GM12878 (cell line): ENCODE measurements at regions not wholly inside any gene's neighbourhood (a gene's known extent, or its start where the extent isn't known, plus 50 kb on each side); places are given as distances from the start of the nearest gene placed in this dataset.

ENCODE experiments used
- ATAC-seq: fragments of 200-7000 bp; cut with Tn5 transposase; 3 replicates; pipeline ENCODE4 v1.9.1; 2020; ENCODE audit warnings: mild to moderate bottlenecking, moderate library complexity
- BruUV-seq: library from RNA; stranded (reverse); fragments of 400-500 nt; replicated peaks from 2 replicates; lab custom pipeline; 2021; lab: Mats Ljungman, UMichigan
- CTCF ChIA-PET: fragments of 300-600 bp; sonication (Branson Sonifier 250); formaldehyde crosslinking; extraction: SDS; loops from one replicate; lab custom pipeline; 2021; ENCODE audit warnings: inconsistent platforms; lab: Yijun Ruan, JAX
- POLR2A ChIA-PET: fragments of 350-600 bp; formaldehyde crosslinking; extraction: SDS; loops from one replicate; lab custom pipeline; 2021; ENCODE audit warnings: inconsistent platforms; lab: Charles Lee
- RAD21 ChIA-PET: fragments of 300-600 bp; sonication (Branson Sonifier 250); formaldehyde crosslinking; loops from one replicate; lab custom pipeline; 2023; ENCODE audit warnings: antibody characterized with exemption; ENCODE audit not compliant: unreplicated experiment; lab: Charles Lee
- SMC1A ChIA-PET: fragments of 300-600 bp; sonication (Branson Sonifier 250); formaldehyde crosslinking; loops from one replicate; lab custom pipeline; 2023; ENCODE audit not compliant: unreplicated experiment, uncharacterized antibody; lab: Charles Lee
- DNase-seq: peaks from one replicate; pipeline ENCODE4 v3.0.0-alpha.2; 2011; ENCODE audit warnings: low read depth, low spot score
- FAIRE-seq: peaks from 3 replicates; lab custom pipeline; 2011; peaks lifted over from hg19 to GRCh38; lab: Jason Lieb, UNC
- H2AFZ ChIP-seq: 2 replicates; pipeline ENCODE4 v1.6.0; 2011; ENCODE audit warnings: low read depth, low read length, control low read depth; ENCODE audit not compliant: control insufficient read depth
- H3K27ac ChIP-seq: 2 replicates; pipeline ENCODE4 v1.5.1; 2011; ENCODE audit warnings: control low read depth; ENCODE audit not compliant: control insufficient read depth, insufficient read depth
- H3K27me3 ChIP-seq, 2 experiments: replicated peaks in 1 of 2; 2 replicates each; pipeline versions ENCODE4 v1.6.0 to v1.6.1; 2011; ENCODE audit warnings: low read length in 1 of 2; ENCODE audit not compliant: control insufficient read depth in 2 of 2, insufficient read depth in 2 of 2
- H3K36me3 ChIP-seq, 2 experiments: 2 replicates each; pipeline ENCODE4 v1.5.1; 2011; ENCODE audit warnings: low read length in 1 of 2; ENCODE audit not compliant: control insufficient read depth in 2 of 2, insufficient read depth in 2 of 2
- H3K4me1 ChIP-seq: 2 replicates; pipeline ENCODE4 v1.6.1; 2011; ENCODE audit warnings: mild to moderate bottlenecking, low read length, moderate library complexity, mixed read lengths; ENCODE audit not compliant: control insufficient read depth, insufficient read depth
- H3K4me2 ChIP-seq: 2 replicates; pipeline ENCODE4 v1.6.0; 2011; ENCODE audit warnings: control low read depth; ENCODE audit not compliant: control insufficient read depth, insufficient read depth
- H3K4me3 ChIP-seq: fragments of 200-600 bp; sonication (generic); 2 replicates; pipeline ENCODE4 v1.5.1; 2016
- H3K79me2 ChIP-seq: 2 replicates; pipeline ENCODE4 v1.6.0; 2011; ENCODE audit warnings: low read length; ENCODE audit not compliant: control insufficient read depth, insufficient read depth
- H3K9ac ChIP-seq: 2 replicates; pipeline ENCODE4 v1.8.0; 2011; ENCODE audit warnings: low read length, control low read depth, mixed read lengths; ENCODE audit not compliant: control insufficient read depth, insufficient read depth
- H3K9me3 ChIP-seq: replicated peaks from 3 replicates; pipeline ENCODE4 v1.5.1; 2011; ENCODE audit warnings: mild to moderate bottlenecking, low read length; ENCODE audit not compliant: control insufficient read depth, insufficient read depth
- H4K20me1 ChIP-seq: 2 replicates; pipeline ENCODE4 v1.6.0; 2011; ENCODE audit not compliant: control insufficient read depth, insufficient read depth
- CHD1 ChIP-seq: IDR thresholded peaks from 2 replicates; pipeline ENCODE4 v1.6.1; 2012; ENCODE audit warnings: low read depth, low read length, improper control_type of control experiment
- CHD4 ChIP-seq: fragments of 200-600 bp; sonication (generic); IDR thresholded peaks from 2 replicates; pipeline ENCODE4 v1.6.1; 2016; ENCODE audit warnings: mild to moderate bottlenecking
- PAX5 ChIP-seq: IDR thresholded peaks from 2 replicates; pipeline ENCODE4 v1.6.1; 2011; ENCODE audit warnings: low read depth, low read length, borderline replicate concordance
- RB1 ChIP-seq: fragments of 450-650 bp; formaldehyde crosslinking; IDR thresholded peaks from 2 replicates; pipeline ENCODE4 v1.6.1; 2017; ENCODE audit warnings: mild to moderate bottlenecking, borderline replicate concordance
- RUNX3 ChIP-seq: IDR thresholded peaks from 2 replicates; pipeline ENCODE4 v1.6.1; 2012; ENCODE audit warnings: low read length, inconsistent platforms
- SP1 ChIP-seq: IDR thresholded peaks from one replicate; pipeline ENCODE4 v1.6.1; 2011; ENCODE audit warnings: low read depth, low read length
- TCF3 ChIP-seq: IDR thresholded peaks from 2 replicates; pipeline ENCODE4 v1.6.1; 2012; ENCODE audit warnings: low read depth, mild to moderate bottlenecking, low read length, borderline replicate concordance; ENCODE audit not compliant: insufficient read depth
- ZBED1 ChIP-seq: IDR thresholded peaks from 2 replicates; pipeline ENCODE4 v1.6.1; 2016; ENCODE audit warnings: borderline replicate concordance
- ZZZ3 ChIP-seq: IDR thresholded peaks from 2 replicates; pipeline ENCODE4 v1.6.1; 2011; ENCODE audit warnings: low read depth; ENCODE audit not compliant: control insufficient read depth, insufficient read length
- WGBS: methylation state at CpG from one replicate; pipeline ENCODE4 v1.1.6; 2016; ENCODE audit warnings: low lambda C conversion rate; ENCODE audit not compliant: insufficient replicate concordance, insufficient coverage; ENCODE audit errors: missing lambda C conversion rate; 5-methylcytosine and 5-hydroxymethylcytosine counted together
- in situ Hi-C: fragments of 300-500 bp; cut with MboI; formaldehyde crosslinking; loops from 9 replicates; pipeline ENCODE4 v1.14.3; 2018; ENCODE audit warnings: mixed read lengths
- intact Hi-C: fragments of 100-400 bp; cut with micrococcal nuclease; formaldehyde crosslinking; loops from one replicate; pipeline ENCODE4 v1.14.2; 2022; ENCODE audit not compliant: unreplicated experiment

DNA sequence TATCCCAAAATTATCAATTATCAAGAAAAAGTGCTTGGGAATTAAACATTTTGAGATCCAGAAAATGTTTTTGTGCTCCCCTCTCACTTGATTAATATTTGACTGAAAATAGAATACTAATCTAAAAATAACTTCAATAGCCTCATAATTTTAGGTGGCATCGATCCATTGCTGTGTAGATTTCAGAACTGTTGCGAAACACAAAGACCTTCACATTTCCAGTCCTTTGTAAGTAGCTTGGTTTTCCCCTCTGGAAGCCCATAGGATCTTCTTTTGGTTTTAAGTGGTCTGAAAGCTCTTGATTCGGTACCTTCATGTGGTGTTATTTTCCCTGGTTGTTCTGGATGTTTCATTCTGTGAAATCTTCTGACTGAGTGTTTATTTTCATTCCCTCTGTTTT lies 176.5 kb downstream of the NUFIP1 start:
- Histone ChIP-seq H2AFZ (no peak overlapping the region), H3K9ac (no peak overlapping the region), H3K4me1 (no peaks in the 10 kb centered on the region), H3K4me3 (no peak overlapping the region), H3K9me3 (no peaks in the 10 kb centered on the region), H3K36me3 (no peaks in the 10 kb centered on the region), H3K4me2 (no peak overlapping the region), H3K79me2 (no peaks in the 10 kb centered on the region), H3K27ac (no peak overlapping the region), H3K27me3 (no peaks in the 10 kb centered on the region; a peak in 2 of 4 replicates), H4K20me1 (no peaks in the 10 kb centered on the region)
- 25% methylated on average over 3 of the region's 3 CpGs for WGBS
- RAD21 ChIA-PET, result no interaction called here
- ATAC-seq (no peak), DNase-seq (no peak), FAIRE-seq (no peak)
- no peak for TF ChIP-seq SP1
- no peak for TF ChIP-seq RUNX3
- TF ChIP-seq PAX5, result no peak
- TF ChIP-seq CHD1, result no peak
- no peak for TF ChIP-seq CHD4
- TF ChIP-seq RB1, result no peak
- no peak for TF ChIP-seq ZBED1
- no peak for TF ChIP-seq ZZZ3
- TF ChIP-seq TCF3, result no peak
- intact Hi-C loops (no loop called here), in situ Hi-C loops (no loop called here)
- BruUV-seq, result no TSS peak
- SMC1A ChIA-PET, result no interaction called here
- CTCF ChIA-PET, result no interaction called here
- POLR2A ChIA-PET, result no interaction called here
